ENCODE measurements at regions not wholly inside any gene's neighbourhood (a gene's known extent, or its start where the extent isn't known, plus 50 kb on each side); places are given as distances from the start of the nearest gene placed in this dataset.

DNA sequence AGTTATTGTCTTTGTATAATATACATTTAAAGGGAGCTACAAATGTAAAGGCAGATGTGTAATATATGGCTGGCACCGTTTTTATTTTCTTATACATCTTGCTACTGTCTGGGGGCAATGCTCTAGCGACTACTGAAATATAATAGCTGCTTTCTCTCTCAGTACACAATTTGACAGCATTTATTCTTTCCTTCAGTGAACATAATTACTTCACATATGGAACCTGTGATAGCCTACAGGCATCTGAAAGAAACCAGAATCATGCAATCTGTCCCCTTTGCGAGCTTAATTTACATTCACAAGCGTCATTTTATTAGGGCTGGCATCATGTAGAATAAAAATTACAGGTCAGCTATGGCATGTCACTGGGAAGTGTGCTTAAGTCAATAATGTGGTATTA lies 557.5 kb upstream of the PTBP2 start:
- no peaks in the 10 kb centered on the region for H3K36me3 Mint-ChIP-seq (ENCODE audit: low read depth)
- H3K27ac Mint-ChIP-seq = no peak overlapping the region
- H3K4me3 Mint-ChIP-seq = no peak overlapping the region
- no peaks in the 10 kb centered on the region for H3K4me1 Mint-ChIP-seq
- H3K9me3 Mint-ChIP-seq = peaks cover 7% of the 10 kb centered on the region
- no peak for DNase-seq
- H3K27me3 Mint-ChIP-seq = no peaks in the 10 kb centered on the region
- ChIA-PET CTCF (no interaction called here), POLR2A (no interaction called here)

DNA sequence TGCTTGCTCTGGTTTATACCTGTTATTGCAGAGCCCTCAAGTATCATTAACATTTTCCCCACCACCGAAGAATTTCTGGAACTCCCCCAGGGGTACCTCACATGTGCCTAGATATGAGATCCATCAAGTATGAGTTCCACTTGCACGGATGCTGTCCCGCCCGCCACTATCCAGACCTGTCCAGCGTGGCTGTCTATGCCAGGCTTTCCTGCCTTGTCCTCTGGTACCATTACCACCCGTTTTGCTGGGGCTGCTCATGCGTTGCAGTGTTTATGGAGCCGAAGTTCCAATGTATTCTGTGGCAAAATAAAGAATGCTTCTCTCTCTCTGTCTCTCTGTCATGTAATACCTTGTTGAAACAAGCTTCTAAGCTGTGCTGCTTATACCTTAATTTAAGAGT lies 543.5 kb upstream of the PTBP2 start:
- ChIA-PET POLR2A (no interaction called here), CTCF (no interaction called here)
- Mint-ChIP-seq H3K27me3 (no peaks in the 10 kb centered on the region), H3K36me3 (ENCODE audit: low read depth) (no peaks in the 10 kb centered on the region), H3K4me1 (no peaks in the 10 kb centered on the region), H3K27ac (no peak overlapping the region), H3K9me3 (no peaks in the 10 kb centered on the region), H3K4me3 (no peak overlapping the region)
- no peak for DNase-seq

DNA sequence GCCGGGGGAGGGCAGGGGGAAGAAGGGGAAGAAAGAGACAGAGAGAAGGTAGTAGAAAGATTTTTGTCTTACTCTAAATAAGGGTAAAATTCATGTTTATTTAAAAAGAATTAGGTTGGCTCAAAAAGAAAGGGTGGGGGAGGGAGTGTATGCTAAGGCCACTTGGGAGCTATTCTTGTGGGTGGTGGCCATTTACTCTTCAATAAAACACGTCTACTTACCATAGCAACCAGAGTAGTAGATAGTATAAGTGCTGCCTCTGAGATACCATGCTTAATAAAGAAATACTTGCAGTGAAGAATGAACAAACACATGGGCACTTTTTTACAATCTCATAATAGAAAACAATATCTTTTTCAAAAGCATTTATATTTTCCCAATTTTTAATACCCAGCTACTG lies 538.1 kb upstream of the PTBP2 start:
- ChIA-PET CTCF (no interaction called here), POLR2A (no interaction called here)
- H3K4me1 Mint-ChIP-seq = no peaks in the 10 kb centered on the region
- H3K4me3 Mint-ChIP-seq = no peak overlapping the region
- no peak for DNase-seq
- no peak overlapping the region for H3K27ac Mint-ChIP-seq
- no peaks in the 10 kb centered on the region for H3K36me3 Mint-ChIP-seq (ENCODE audit: low read depth)
- H3K9me3 Mint-ChIP-seq = no peaks in the 10 kb centered on the region
- no peaks in the 10 kb centered on the region for H3K27me3 Mint-ChIP-seq

DNA sequence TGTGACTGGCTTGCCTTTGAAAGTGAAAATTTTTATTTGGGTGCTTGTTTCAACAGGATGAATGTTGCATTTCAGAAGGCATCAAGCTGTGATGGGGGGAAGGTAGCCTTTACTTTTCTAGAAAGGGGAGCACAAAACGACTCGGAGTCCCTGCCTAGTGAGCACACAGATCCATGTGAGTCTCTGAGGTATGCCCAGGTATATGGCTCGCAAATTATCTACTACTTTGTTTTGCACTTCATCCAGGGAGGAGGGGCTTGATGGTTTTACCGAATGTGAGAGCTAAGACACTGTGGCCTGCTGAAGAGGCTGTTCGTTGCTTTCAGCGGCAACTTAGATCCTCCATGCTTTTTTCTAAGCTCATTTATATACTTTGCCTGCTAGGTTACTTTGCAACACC lies 537.7 kb upstream of the PTBP2 start:
- Mint-ChIP-seq H3K27ac (no peak overlapping the region), H3K36me3 (ENCODE audit: low read depth) (no peaks in the 10 kb centered on the region), H3K4me3 (no peak overlapping the region), H3K27me3 (no peaks in the 10 kb centered on the region), H3K9me3 (no peaks in the 10 kb centered on the region), H3K4me1 (no peaks in the 10 kb centered on the region)
- POLR2A ChIA-PET = no interaction called here
- no peak for DNase-seq
- CTCF ChIA-PET = no interaction called here

DNA sequence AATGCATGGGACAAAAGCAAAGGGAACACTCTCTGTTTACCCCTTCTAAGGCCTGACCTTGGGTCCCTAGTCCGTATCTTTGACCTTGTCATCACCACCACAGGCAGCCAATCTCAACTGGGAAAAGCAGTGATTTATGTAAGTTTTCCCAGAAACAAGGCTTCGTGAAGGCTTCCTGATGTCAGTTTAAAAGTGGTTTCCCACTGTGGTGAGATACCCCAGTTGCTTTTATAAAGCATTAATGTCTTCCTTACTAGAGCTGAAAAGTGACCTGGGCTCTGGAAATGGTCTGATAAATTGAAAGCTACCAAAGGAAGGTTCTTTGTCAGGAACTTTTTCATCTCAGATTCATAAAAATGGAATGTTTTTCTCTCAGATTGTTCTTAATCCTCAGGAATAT lies 536.4 kb upstream of the PTBP2 start:
- no peak overlapping the region for H3K4me3 Mint-ChIP-seq
- no peaks in the 10 kb centered on the region for H3K36me3 Mint-ChIP-seq (ENCODE audit: low read depth)
- H3K27ac Mint-ChIP-seq = no peak overlapping the region
- no peak for DNase-seq
- no peaks in the 10 kb centered on the region for H3K4me1 Mint-ChIP-seq
- CTCF ChIA-PET = no interaction called here
- no peaks in the 10 kb centered on the region for H3K9me3 Mint-ChIP-seq
- no peaks in the 10 kb centered on the region for H3K27me3 Mint-ChIP-seq
- POLR2A ChIA-PET = no interaction called here

DNA sequence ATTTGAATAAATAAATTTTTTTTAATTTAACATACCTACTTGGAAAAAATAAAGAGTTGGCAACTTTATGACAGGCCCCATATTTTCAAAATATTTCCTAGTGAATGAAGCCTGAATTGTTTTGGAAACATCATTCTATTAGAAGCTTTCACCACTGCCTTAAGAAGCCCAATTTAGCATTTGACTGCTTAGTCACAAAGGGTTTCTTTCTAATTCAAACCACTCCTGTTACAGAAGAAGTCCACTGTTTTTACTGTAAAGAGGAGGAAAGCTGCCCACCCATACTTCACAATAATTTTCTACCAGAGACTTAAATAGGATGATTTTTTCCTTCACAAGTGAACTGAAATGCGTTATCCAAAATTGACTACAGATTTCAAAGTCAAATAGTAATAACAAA lies 534.6 kb upstream of the PTBP2 start:
- H3K9me3 Mint-ChIP-seq = no peaks in the 10 kb centered on the region
- no peak for DNase-seq
- no peak overlapping the region for H3K27ac Mint-ChIP-seq
- ChIA-PET POLR2A (no interaction called here), CTCF (no interaction called here)
- no peaks in the 10 kb centered on the region for H3K27me3 Mint-ChIP-seq
- no peak overlapping the region for H3K4me3 Mint-ChIP-seq
- no peaks in the 10 kb centered on the region for H3K4me1 Mint-ChIP-seq
- no peaks in the 10 kb centered on the region for H3K36me3 Mint-ChIP-seq (ENCODE audit: low read depth)

DNA sequence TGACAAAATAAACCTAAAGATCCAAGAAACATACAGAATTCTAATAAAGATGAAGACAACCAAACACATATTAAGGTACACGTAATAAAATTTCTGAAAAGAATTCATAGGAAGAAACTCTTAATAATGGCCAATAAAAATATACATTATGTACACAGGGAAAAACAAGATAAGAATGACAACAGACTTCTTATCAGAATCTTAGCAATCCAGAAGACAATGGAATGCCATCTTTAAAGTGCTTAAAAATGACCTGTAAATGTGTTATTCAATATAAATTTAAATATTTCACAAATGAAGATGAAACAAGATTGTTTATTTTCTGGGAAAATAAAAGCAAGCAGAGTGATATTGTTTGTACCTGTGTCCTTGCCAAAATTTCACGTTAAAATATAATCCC lies 530.4 kb upstream of the PTBP2 start:
- H3K4me3 Mint-ChIP-seq = no peak overlapping the region
- no peak overlapping the region for H3K27ac Mint-ChIP-seq
- DNase-seq = no peak
- H3K9me3 Mint-ChIP-seq = no peaks in the 10 kb centered on the region
- H3K27me3 Mint-ChIP-seq = no peaks in the 10 kb centered on the region
- ChIA-PET POLR2A (no interaction called here), CTCF (no interaction called here)
- no peaks in the 10 kb centered on the region for H3K4me1 Mint-ChIP-seq
- H3K36me3 Mint-ChIP-seq (ENCODE audit: low read depth) = no peaks in the 10 kb centered on the region

DNA sequence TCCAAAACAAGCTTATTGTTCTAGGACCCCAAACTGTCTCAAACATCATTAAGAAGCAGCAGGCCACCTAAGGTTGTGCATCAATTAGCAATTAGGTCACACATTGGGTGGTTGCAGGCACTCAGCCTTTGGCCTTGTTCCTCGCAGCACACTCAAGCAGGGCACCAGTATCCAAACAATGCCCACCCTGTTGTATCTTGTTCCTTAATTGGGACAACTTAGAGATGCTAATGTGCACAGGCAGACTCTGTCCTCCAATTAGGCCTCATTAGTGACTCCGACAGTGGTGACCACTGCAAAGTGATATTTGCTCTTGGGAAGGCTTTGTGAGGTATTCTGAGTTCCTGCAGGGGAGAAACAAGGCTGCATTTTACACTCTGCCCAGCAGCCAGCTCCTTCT lies 515.1 kb upstream of the PTBP2 start:
- H3K36me3 Mint-ChIP-seq (ENCODE audit: low read depth) = no peaks in the 10 kb centered on the region
- no peak for DNase-seq
- no peak overlapping the region for H3K27ac Mint-ChIP-seq
- ChIA-PET CTCF (no interaction called here), POLR2A (no interaction called here)
- no peak overlapping the region for H3K4me3 Mint-ChIP-seq
- no peaks in the 10 kb centered on the region for H3K27me3 Mint-ChIP-seq
- H3K4me1 Mint-ChIP-seq = no peaks in the 10 kb centered on the region
- peaks cover 5% of the 10 kb centered on the region for H3K9me3 Mint-ChIP-seq

DNA sequence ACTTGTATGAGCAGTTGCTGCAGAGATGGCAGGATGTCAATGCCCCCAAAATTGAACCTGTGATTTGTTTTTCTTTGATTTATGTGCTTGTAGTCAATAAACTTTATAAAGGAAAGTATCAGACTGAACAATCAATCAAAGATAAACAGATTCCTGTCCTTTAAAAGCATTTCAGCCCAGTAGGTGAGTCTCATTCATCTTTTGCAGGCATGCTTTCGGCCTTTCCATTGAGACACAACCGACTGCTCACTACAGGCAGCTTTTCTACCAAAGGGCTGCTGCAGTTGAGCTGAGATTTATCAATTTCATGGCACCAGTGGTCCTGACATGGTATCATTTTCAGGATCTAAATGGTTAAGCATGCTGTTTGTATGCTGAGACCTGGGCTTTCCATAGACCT lies 513.6 kb upstream of the PTBP2 start:
- no peak for DNase-seq
- H3K27me3 Mint-ChIP-seq = no peaks in the 10 kb centered on the region
- H3K4me1 Mint-ChIP-seq = no peaks in the 10 kb centered on the region
- H3K4me3 Mint-ChIP-seq = no peak overlapping the region
- H3K27ac Mint-ChIP-seq = no peak overlapping the region
- ChIA-PET POLR2A (no interaction called here), CTCF (no interaction called here)
- no peaks in the 10 kb centered on the region for H3K36me3 Mint-ChIP-seq (ENCODE audit: low read depth)
- peaks cover 5% of the 10 kb centered on the region for H3K9me3 Mint-ChIP-seq

DNA sequence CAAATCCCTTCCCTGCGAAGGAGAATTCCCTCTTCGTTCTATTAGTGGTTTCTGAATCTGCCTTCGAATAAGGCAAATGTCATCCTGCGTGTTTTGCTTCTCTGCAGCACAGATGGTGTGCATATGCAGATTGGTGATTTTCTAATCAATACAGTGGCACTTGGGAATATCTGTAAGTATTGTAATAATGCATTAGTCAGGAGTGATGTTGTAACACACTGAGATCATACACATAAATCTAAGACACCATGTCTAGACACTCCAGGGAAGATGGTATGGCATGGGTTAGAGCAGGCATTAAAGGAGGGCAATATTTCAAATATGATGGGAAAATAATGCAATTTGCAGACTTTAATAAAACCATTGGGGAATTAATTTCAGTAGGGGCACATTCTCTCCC lies 513.2 kb upstream of the PTBP2 start:
- ChIA-PET CTCF (no interaction called here), POLR2A (no interaction called here)
- Mint-ChIP-seq H3K4me1 (no peaks in the 10 kb centered on the region), H3K27me3 (no peaks in the 10 kb centered on the region), H3K9me3 (peaks cover 5% of the 10 kb centered on the region), H3K27ac (no peak overlapping the region), H3K36me3 (ENCODE audit: low read depth) (no peaks in the 10 kb centered on the region), H3K4me3 (no peak overlapping the region)
- DNase-seq = no peak

DNA sequence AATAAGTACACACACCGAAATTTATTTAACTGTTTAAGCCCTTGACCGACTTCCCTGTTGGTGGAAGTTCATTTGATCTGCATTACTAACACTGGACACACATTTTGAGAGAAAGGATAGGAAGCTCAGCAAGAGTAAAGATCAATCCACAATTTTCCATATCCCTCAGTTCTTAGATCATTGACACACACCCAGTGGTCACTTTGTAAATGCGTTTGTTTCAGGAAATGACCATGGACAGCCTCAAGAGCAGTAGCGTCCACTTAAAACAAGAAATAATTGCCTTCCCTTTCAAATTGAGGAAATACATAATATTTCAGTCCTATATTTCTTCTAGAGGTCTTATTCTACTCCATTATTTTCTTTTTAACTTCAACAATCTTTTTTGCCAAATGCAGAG lies 511.5 kb upstream of the PTBP2 start:
- POLR2A ChIA-PET = no interaction called here
- Mint-ChIP-seq H3K4me1 (no peaks in the 10 kb centered on the region), H3K36me3 (ENCODE audit: low read depth) (no peaks in the 10 kb centered on the region), H3K9me3 (peaks cover 3% of the 10 kb centered on the region), H3K27ac (no peak overlapping the region), H3K27me3 (no peaks in the 10 kb centered on the region), H3K4me3 (no peak overlapping the region)
- no peak for DNase-seq
- CTCF ChIA-PET = no interaction called here

DNA sequence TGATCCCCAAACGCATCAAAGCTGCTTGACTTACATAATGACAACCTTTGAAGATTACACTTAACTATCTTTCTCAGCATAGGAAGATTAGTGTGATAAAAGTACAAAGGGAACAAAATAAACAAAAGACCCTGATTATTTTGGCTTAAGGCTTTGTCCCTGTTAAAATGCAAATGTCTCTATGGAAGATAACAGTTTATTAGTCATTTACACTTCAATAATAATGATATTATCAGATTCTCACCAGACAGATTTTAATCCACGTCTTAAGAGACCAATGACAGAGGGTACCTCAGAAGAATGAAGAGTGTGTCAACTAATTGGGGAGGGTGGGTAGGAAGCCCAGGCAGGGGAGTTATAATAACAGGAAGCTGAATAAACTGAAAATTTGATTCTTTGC lies 510.4 kb upstream of the PTBP2 start:
- ChIA-PET POLR2A (no interaction called here), CTCF (no interaction called here)
- Mint-ChIP-seq H3K9me3 (peaks cover 4% of the 10 kb centered on the region), H3K4me1 (no peaks in the 10 kb centered on the region), H3K4me3 (no peak overlapping the region), H3K27ac (no peak overlapping the region), H3K27me3 (no peaks in the 10 kb centered on the region), H3K36me3 (ENCODE audit: low read depth) (no peaks in the 10 kb centered on the region)
- DNase-seq = no peak

DNA sequence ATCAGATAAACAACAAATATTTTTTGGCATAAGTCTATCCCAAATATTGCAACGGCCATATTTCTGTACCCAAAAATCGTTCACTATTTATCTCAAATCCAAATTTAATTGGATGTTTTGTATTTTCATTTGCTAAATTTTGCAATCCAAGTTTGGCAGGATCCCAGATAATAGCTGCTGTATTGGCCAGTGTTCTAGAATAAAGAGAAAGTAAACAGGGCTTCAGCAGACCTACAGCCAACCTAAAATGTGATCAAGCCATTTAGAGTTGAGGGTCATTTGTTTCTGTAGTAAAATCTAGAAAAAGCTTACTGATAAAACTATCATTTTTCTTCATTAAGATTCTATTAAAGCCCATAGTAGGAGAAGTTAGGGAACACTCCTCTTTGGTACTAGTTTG lies 506.6 kb upstream of the PTBP2 start:
- H3K36me3 Mint-ChIP-seq (ENCODE audit: low read depth) = no peaks in the 10 kb centered on the region
- POLR2A ChIA-PET = no interaction called here
- CTCF ChIA-PET = no interaction called here
- H3K27ac Mint-ChIP-seq = no peak overlapping the region
- no peak overlapping the region for H3K4me3 Mint-ChIP-seq
- peaks cover 3% of the 10 kb centered on the region for H3K9me3 Mint-ChIP-seq
- no peaks in the 10 kb centered on the region for H3K27me3 Mint-ChIP-seq
- DNase-seq = no peak
- H3K4me1 Mint-ChIP-seq = no peaks in the 10 kb centered on the region

DNA sequence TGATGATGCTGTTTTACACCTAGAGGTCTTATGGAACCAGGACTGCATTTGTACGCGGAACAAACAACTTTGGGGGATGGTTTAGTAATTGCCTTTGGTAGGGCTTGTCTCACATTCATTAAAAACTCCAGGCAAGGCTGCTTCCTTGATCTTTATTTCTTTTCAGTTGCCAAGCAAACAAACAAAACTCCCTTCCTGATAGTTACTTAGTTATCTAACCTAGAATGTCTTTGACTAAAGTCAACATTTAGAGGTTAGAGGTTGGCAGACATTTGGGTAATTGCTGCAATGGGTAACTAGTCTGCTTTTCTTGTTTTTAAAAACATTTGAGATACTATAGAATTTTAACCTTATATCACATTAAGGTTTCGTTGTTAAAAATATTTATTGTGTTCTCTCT lies 500.9 kb upstream of the PTBP2 start:
- POLR2A ChIA-PET = no interaction called here
- Mint-ChIP-seq H3K4me3 (no peak overlapping the region), H3K27me3 (no peaks in the 10 kb centered on the region), H3K9me3 (peaks cover 2% of the 10 kb centered on the region), H3K27ac (no peak overlapping the region), H3K4me1 (no peaks in the 10 kb centered on the region), H3K36me3 (ENCODE audit: low read depth) (no peaks in the 10 kb centered on the region)
- no peak for DNase-seq
- CTCF ChIA-PET = no interaction called here

DNA sequence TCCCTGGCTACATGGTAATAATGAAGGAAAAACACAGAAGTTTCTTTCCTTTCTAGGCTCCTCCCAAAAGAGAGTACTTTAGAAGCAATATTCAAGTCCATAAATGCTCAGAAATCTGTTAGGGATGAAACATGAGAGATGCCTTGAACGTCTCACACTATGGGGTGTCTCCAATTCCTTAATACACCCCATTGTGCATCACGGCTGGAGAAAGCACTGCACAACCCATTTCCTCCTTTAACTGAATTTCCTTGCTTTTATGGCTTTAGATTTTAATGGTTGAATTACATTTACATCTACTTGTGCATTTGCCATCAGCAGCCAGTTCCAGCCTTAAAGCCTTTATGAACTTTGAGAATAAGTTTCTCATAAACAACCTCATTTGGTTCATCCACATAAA lies 498.9 kb upstream of the PTBP2 start:
- Mint-ChIP-seq H3K9me3 (peaks cover 2% of the 10 kb centered on the region), H3K4me1 (no peaks in the 10 kb centered on the region), H3K27me3 (no peaks in the 10 kb centered on the region), H3K36me3 (ENCODE audit: low read depth) (no peaks in the 10 kb centered on the region), H3K27ac (no peak overlapping the region), H3K4me3 (no peak overlapping the region)
- CTCF ChIA-PET = no interaction called here
- POLR2A ChIA-PET = interaction anchor here (1.2 kb wide), 1 partner anchor 14 kb away, joined by 3 read pairs; no protein-coding TSS in a partner anchor
- DNase-seq = no peak
